ENCODE measurements at regions not wholly inside any gene's neighbourhood (a gene's known extent, or its start where the extent isn't known, plus 50 kb on each side); places are given as distances from the start of the nearest gene placed in this dataset.

GRCh38 chr5:87136733-87137132 lies 130.9 kb upstream of the RASA1 start:
- CTCF ChIA-PET: no interaction called here
- Histone ChIP-seq H3K9me3 (replicated peaks; ENCODE audit: control insufficient read depth, insufficient read depth, low read length) (no peaks in the 10 kb centered on the region), H3K9ac (replicated peaks; ENCODE audit: extremely low read depth, insufficient read depth, low read length) (no peak overlapping the region), H3K79me2 (ENCODE audit: control insufficient read depth, insufficient read depth, low read length) (no peaks in the 10 kb centered on the region), H3K4me3 (replicated peaks in 1 of 3; ENCODE audit: insufficient read depth in 1 of 3, low read depth in 1 of 3, low read length in 3 of 3) (no peak overlapping the region), H3K27me3 (ENCODE audit: control insufficient read depth in 2 of 2, insufficient read depth in 2 of 2, low read length in 2 of 2) (no peaks in the 10 kb centered on the region), H3K4me1 (ENCODE audit: control insufficient read depth, extremely low read depth, insufficient read depth, low read length) (no peaks in the 10 kb centered on the region), H3K27ac (ENCODE audit: insufficient read depth, low read depth, low read length) (no peak overlapping the region), H3K9me1 (replicated peaks; ENCODE audit: control insufficient read depth, extremely low read depth, insufficient read depth, low read length) (no peaks in the 10 kb centered on the region), H3K4me2 (ENCODE audit: insufficient read depth, low read length) (no peak overlapping the region), H4K20me1 (replicated peaks; ENCODE audit: control insufficient read depth, extremely low read depth, insufficient read depth, low read length) (no peaks in the 10 kb centered on the region), H2AFZ (ENCODE audit: low read depth, low read length) (no peak overlapping the region), H3K36me3 (ENCODE audit: control insufficient read depth in 2 of 2, extremely low read depth in 1 of 2, insufficient read depth in 2 of 2, low read length in 2 of 2) (no peaks in the 10 kb centered on the region)
- no peak for FAIRE-seq
- dilution Hi-C loops (cut with MboI; ENCODE audit: extremely low pct_ligation_motif_present, low sequenced_read_pairs): no loop called here
- POLR2A ChIA-PET: no interaction called here
- no TSS peak for BruUV-seq (replicated peaks)
- DNase-seq (ENCODE audit: low read depth, low spot score): no peak
- TF ChIP-seq EZH2 (IDR thresholded peaks at IDR 0.05; ENCODE audit: borderline replicate concordance, low read depth, low read length, severe bottlenecking) (no peak), GATA2 (IDR thresholded peaks at IDR 0.05; ENCODE audit: insufficient read depth, insufficient read length, low read depth, low read length) (no peak), POLR2A (IDR thresholded peaks at IDR 0.05; ENCODE audit: low read depth, low read length) (no peak), JUN (IDR thresholded peaks at IDR 0.05; ENCODE audit: borderline replicate concordance, insufficient read depth, insufficient read length, low read depth) (no peak), MAX (IDR thresholded peaks at IDR 0.05; ENCODE audit: insufficient read depth, insufficient read length) (no peak), MYC (IDR thresholded peaks at IDR 0.05; ENCODE audit: low read depth, low read length) (no peak), POLR2AphosphoS5 (IDR thresholded peaks at IDR 0.05; ENCODE audit: insufficient read depth, low read depth, low read length) (no peak), CTCF (IDR thresholded peaks at IDR 0.05; ENCODE audit: extremely low read depth in 1 of 2, insufficient read depth in 1 of 2, low read depth in 1 of 2, low read length in 2 of 2) (no peak), FOS (IDR thresholded peaks at IDR 0.05; ENCODE audit: borderline replicate concordance, insufficient read depth, low read length) (no peak)
- intact Hi-C loops (cut with micrococcal nuclease): no loop called here
